OCI-LY3 (cell line): ENCODE measurements at regions not wholly inside any gene's neighbourhood (a gene's known extent, or its start where the extent isn't known, plus 50 kb on each side); places are given as distances from the start of the nearest gene placed in this dataset.

Experiments used
- H2AFZ ChIP-seq: fragments of 200-600, 300-600 bp; shearing (Covaris generic); 2 replicates; pipeline ENCODE4 v1.6.0; 2014; ENCODE audit warnings: antibody characterized with exemption, low read depth, low read length
- H3K27ac ChIP-seq: fragments of 200-600, 300-600 bp; sonication (generic); 2 replicates; pipeline ENCODE4 v1.5.1; 2014; ENCODE audit warnings: mild to moderate bottlenecking, low read length, moderate library complexity, mixed read lengths
- H3K27me3 ChIP-seq: fragments of 200-600, 300-600 bp; sonication (generic); 2 replicates; pipeline ENCODE4 v1.6.1; 2014; ENCODE audit warnings: low read depth, low read length, mixed read lengths
- H3K36me3 ChIP-seq: fragments of 200-600, 300-600 bp; sonication (generic); replicated peaks from 2 replicates; pipeline ENCODE3; 2014; ENCODE audit warnings: low read depth, low read length, mixed read lengths
- H3K4me1 ChIP-seq: fragments of 300-600, 200-600 bp; sonication (generic); 2 replicates; pipeline ENCODE4 v1.6.1; 2014; ENCODE audit warnings: low read length, mixed read lengths
- H3K4me2 ChIP-seq: fragments of 200-600, 300-600 bp; sonication (generic); 2 replicates; pipeline ENCODE4 v1.6.1; 2014; ENCODE audit warnings: low read length, mixed read lengths
- H3K4me3 ChIP-seq: fragments of 300-600, 200-600 bp; sonication (generic); 2 replicates; pipeline ENCODE4 v1.5.1; 2014; ENCODE audit warnings: antibody characterized with exemption, mild to moderate bottlenecking, low read length, moderate library complexity
- H3K79me2 ChIP-seq: fragments of 300-600, 200-600 bp; shearing (Covaris generic); 2 replicates; pipeline ENCODE4 v1.6.1; 2014; ENCODE audit warnings: mild to moderate bottlenecking, low read length, mixed read lengths
- H3K9ac ChIP-seq: fragments of 300-600, 200-600 bp; shearing (Covaris generic); 2 replicates; pipeline ENCODE4 v1.6.0; 2014; ENCODE audit warnings: mild to moderate bottlenecking, low read length, moderate library complexity
- H3K9me3 ChIP-seq: fragments of 200-600, 300-600 bp; shearing (Covaris generic); 2 replicates; pipeline ENCODE4 v1.6.1; 2014; ENCODE audit warnings: low read length, mixed read lengths; ENCODE audit not compliant: insufficient read depth
- H4K20me1 ChIP-seq: fragments of 200-600, 300-600 bp; sonication (generic); 2 replicates; pipeline ENCODE4 v1.6.1; 2016; ENCODE audit warnings: low read length, mixed read lengths; ENCODE audit not compliant: insufficient read depth
- EZH2phosphoT487 ChIP-seq: fragments of 200-600 bp; shearing (Covaris generic); IDR thresholded peaks from 2 replicates; pipeline ENCODE4 v1.6.1; 2018; ENCODE audit warnings: antibody characterized with exemption, mixed run types, low read depth
- TF ChIP-seq, protein P1 (sequence below): fragments of 200-600, 300-600 bp; sonication (generic); IDR thresholded peaks from 2 replicates; pipeline ENCODE4 v1.5.1; 2014; ENCODE audit warnings: antibody characterized with exemption, low read length, low read depth

DNA sequence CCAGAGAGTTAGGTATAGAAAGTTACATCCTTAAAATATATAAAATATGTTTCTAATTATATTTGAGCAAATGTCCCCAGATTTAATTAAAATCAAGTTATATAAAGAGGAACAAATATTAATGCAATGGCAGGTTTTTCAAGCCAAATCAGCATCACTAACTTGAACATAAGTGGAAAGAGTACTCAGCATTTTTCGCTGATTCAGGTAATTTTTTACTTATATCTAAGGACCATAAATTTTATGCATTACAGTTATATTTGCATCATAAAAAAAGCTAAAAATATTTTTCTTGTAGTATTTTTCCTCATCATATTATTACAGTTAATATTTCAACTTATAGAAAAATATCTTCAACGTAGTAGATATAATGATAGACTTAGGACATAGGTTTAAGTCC lies 1047.4 kb downstream of the FAM133A start:
- H3K27me3 ChIP-seq, result no peaks in the 10 kb centered on the region
- peaks cover 8% of the 10 kb centered on the region for H3K4me1 ChIP-seq
- H3K4me3 ChIP-seq, result no peak overlapping the region
- no peaks in the 10 kb centered on the region for H3K36me3 ChIP-seq
- H4K20me1 ChIP-seq, result no peaks in the 10 kb centered on the region
- TF ChIP-seq, protein P1, sequence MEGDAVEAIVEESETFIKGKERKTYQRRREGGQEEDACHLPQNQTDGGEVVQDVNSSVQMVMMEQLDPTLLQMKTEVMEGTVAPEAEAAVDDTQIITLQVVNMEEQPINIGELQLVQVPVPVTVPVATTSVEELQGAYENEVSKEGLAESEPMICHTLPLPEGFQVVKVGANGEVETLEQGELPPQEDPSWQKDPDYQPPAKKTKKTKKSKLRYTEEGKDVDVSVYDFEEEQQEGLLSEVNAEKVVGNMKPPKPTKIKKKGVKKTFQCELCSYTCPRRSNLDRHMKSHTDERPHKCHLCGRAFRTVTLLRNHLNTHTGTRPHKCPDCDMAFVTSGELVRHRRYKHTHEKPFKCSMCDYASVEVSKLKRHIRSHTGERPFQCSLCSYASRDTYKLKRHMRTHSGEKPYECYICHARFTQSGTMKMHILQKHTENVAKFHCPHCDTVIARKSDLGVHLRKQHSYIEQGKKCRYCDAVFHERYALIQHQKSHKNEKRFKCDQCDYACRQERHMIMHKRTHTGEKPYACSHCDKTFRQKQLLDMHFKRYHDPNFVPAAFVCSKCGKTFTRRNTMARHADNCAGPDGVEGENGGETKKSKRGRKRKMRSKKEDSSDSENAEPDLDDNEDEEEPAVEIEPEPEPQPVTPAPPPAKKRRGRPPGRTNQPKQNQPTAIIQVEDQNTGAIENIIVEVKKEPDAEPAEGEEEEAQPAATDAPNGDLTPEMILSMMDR, result no peak
- TF ChIP-seq EZH2phosphoT487, result no peak
- H3K4me2 ChIP-seq, result no peak overlapping the region
- H3K27ac ChIP-seq, result no peak overlapping the region
- H2AFZ ChIP-seq, result no peak overlapping the region
- no peaks in the 10 kb centered on the region for H3K9me3 ChIP-seq
- H3K9ac ChIP-seq, result no peak overlapping the region
- H3K79me2 ChIP-seq, result no peaks in the 10 kb centered on the region

DNA sequence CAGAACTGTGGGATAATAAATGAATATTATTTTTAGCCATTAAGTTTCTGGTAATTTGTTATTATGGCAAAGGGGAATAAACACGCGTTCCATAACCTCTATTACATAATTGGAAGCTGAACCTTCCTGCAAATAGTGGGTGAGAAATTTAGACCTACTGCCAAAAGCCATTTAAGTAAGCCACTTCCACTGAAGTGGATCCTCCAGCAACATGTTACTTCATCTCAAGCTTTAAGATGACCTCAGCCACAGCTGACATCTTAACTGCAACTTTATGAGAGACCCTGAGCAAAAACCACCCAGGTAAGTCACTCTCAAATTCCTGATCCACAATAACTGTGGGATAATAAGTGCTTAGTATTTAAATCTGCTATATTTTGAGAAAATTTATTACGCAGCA lies 1048.6 kb downstream of the FAM133A start:
- H3K9me3 ChIP-seq, result no peaks in the 10 kb centered on the region
- H3K27ac ChIP-seq, result no peak overlapping the region
- TF ChIP-seq, protein P1, result no peak
- TF ChIP-seq EZH2phosphoT487, result no peak
- H3K9ac ChIP-seq, result no peak overlapping the region
- no peaks in the 10 kb centered on the region for H4K20me1 ChIP-seq
- no peak overlapping the region for H3K4me2 ChIP-seq
- H2AFZ ChIP-seq, result no peak overlapping the region
- H3K4me3 ChIP-seq, result no peak overlapping the region
- H3K4me1 ChIP-seq, result peaks cover 8% of the 10 kb centered on the region
- no peaks in the 10 kb centered on the region for H3K36me3 ChIP-seq
- no peaks in the 10 kb centered on the region for H3K27me3 ChIP-seq
- no peaks in the 10 kb centered on the region for H3K79me2 ChIP-seq

DNA sequence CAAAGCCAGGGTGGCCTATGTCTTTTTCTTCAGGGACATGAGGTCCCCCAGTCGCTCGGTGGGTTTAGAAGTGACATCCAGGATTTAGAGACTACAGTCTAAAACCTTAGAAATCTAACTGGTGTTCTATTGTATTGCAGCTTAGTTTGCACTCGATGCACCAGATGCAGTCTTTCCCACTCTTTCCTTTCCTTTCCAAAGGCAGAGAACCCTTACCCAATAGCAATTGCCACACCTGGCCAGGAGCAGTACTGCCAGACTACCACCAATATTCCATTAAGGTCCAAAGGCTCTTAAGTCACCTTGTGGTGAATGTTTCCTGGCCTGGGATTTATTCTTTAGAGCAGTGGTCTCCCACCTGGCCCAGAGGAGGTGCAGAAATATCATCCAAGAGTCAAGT lies 1068.8 kb downstream of the FAM133A start:
- no peaks in the 10 kb centered on the region for H3K36me3 ChIP-seq
- no peak overlapping the region for H3K9ac ChIP-seq
- H3K27me3 ChIP-seq, result no peaks in the 10 kb centered on the region
- H4K20me1 ChIP-seq, result no peaks in the 10 kb centered on the region
- no peak overlapping the region for H3K27ac ChIP-seq
- no peaks in the 10 kb centered on the region for H3K4me1 ChIP-seq
- H3K9me3 ChIP-seq, result no peaks in the 10 kb centered on the region
- no peaks in the 10 kb centered on the region for H3K79me2 ChIP-seq
- no peak for TF ChIP-seq EZH2phosphoT487
- TF ChIP-seq, protein P1, result no peak
- no peak overlapping the region for H3K4me2 ChIP-seq
- H3K4me3 ChIP-seq, result no peak overlapping the region
- H2AFZ ChIP-seq, result no peak overlapping the region

DNA sequence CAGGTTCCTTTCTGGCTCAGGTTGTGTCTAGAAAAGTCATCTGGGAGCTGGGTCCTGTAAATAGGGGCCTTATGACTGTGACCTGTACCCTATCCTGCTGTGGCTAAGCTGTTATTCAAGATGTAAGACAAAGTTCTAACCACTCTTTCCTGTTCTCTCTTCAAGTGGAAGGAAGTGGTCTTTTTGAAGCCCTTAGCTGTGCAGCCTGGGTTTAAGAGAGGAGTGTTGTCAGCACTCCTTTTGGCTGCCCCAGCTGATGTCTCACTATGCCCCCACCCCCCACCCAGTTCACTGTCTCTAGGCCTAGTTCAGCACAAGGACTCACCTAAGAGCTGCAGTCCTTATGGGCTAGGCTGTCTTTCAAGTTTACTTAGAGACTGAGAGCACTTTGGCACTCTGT lies 1069.5 kb downstream of the FAM133A start:
- Histone ChIP-seq H3K4me1 (no peaks in the 10 kb centered on the region), H3K27ac (no peak overlapping the region), H3K27me3 (no peaks in the 10 kb centered on the region), H4K20me1 (no peaks in the 10 kb centered on the region), H3K9ac (no peak overlapping the region), H3K36me3 (no peaks in the 10 kb centered on the region), H3K9me3 (no peaks in the 10 kb centered on the region), H2AFZ (no peak overlapping the region), H3K4me3 (no peak overlapping the region), H3K4me2 (no peak overlapping the region), H3K79me2 (no peaks in the 10 kb centered on the region)
- TF ChIP-seq, protein P1, result no peak
- no peak for TF ChIP-seq EZH2phosphoT487
